HepG2 (cell line): ENCODE measurements at regions not wholly inside any gene's neighbourhood (a gene's known extent, or its start where the extent isn't known, plus 50 kb on each side); places are given as distances from the start of the nearest gene placed in this dataset.

Experiments
- MYC ChIP-seq: sonication (generic); formaldehyde crosslinking; IDR thresholded peaks from 2 replicates; pipeline ENCODE4 v1.9.0; 2021; ENCODE audit warnings: missing genetic modification reagents, borderline replicate concordance
- NAIF1 ChIP-seq: sonication (generic); formaldehyde crosslinking; IDR thresholded peaks from 2 replicates; pipeline ENCODE4 v1.5.0; 2020; ENCODE audit warnings: mild to moderate bottlenecking, missing genetic modification reagents, borderline replicate concordance
- NFIC ChIP-seq: IDR thresholded peaks from 2 replicates; pipeline ENCODE4 v1.6.1; 2012; ENCODE audit warnings: mild to moderate bottlenecking, low read length, inconsistent platforms
- PCBP2 ChIP-seq: fragments of 200-400 bp; formaldehyde crosslinking; optimal IDR thresholded peaks from 2 replicates; pipeline ENCODE3; 2018; ENCODE audit warnings: low read length, low read depth; ENCODE audit not compliant: poor library complexity, severe bottlenecking
- RFX3 ChIP-seq: IDR thresholded peaks from 2 replicates; pipeline ENCODE4 v1.6.1; 2016; ENCODE audit warnings: missing biosample characterization, missing genetic modification reagents
- ZNF12 ChIP-seq: sonication (generic); formaldehyde crosslinking; IDR thresholded peaks from 2 replicates; pipeline ENCODE4 v1.5.0; 2020; ENCODE audit warnings: missing genetic modification reagents
- ZNF160 ChIP-seq: sonication (generic); formaldehyde crosslinking; IDR thresholded peaks from 2 replicates; pipeline ENCODE4 v1.8.0; 2022; ENCODE audit warnings: mild to moderate bottlenecking, inconsistent platforms, missing genetic modification reagents
- ZNF30 ChIP-seq: sonication (generic); formaldehyde crosslinking; IDR thresholded peaks from 2 replicates; pipeline ENCODE4 v1.5.0; 2020; ENCODE audit warnings: mild to moderate bottlenecking, missing genetic modification reagents
- ZNF703 ChIP-seq: sonication (generic); formaldehyde crosslinking; IDR thresholded peaks from 2 replicates; pipeline ENCODE4 v1.5.1; 2020; ENCODE audit warnings: missing genetic modification reagents, mild to moderate bottlenecking, moderate library complexity, borderline replicate concordance
- ZNF781 ChIP-seq: sonication (generic); formaldehyde crosslinking; IDR thresholded peaks from 2 replicates; pipeline ENCODE4 v1.5.1; 2020; ENCODE audit warnings: borderline replicate concordance, mild to moderate bottlenecking, missing genetic modification reagents; ENCODE audit errors: not compliant biosample characterization
- ZNF788 ChIP-seq: sonication (generic); formaldehyde crosslinking; IDR thresholded peaks from 2 replicates; pipeline ENCODE4 v1.5.0; 2020; ENCODE audit warnings: mild to moderate bottlenecking, missing genetic modification reagents, borderline replicate concordance
- TF ChIP-seq, protein P1 (sequence below): sonication (generic); formaldehyde crosslinking; conservative IDR thresholded peaks from 2 replicates; pipeline ENCODE4 v1.4.0; 2020; ENCODE audit warnings: missing genetic modification reagents
- TF ChIP-seq, protein P2 (sequence below): sonication (generic); formaldehyde crosslinking; IDR thresholded peaks from 2 replicates; pipeline ENCODE4 v1.4.0; 2020; ENCODE audit warnings: mild to moderate bottlenecking, missing genetic modification reagents

DNA sequence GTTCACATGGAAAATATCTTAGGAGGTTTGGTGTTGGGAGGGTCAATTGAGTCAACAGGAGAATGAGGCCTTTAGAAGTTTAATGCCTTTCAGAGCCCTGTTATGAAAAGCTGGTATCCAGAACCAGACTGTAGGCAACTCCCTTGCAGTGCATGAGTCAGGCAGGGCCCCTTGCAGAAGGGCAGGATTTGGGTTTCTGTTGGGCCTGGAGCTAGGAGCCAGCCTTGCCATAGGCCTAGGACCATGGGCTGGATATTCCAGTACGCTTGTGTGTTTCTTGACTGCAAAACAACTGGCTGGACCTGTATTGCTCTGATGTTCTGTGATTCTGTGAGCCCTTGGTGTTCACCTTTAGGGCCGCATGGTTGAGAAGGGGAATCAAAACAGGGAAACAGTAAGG lies 121.8 kb upstream of the ADRA1D start (continued):
- TF ChIP-seq, protein P1, sequence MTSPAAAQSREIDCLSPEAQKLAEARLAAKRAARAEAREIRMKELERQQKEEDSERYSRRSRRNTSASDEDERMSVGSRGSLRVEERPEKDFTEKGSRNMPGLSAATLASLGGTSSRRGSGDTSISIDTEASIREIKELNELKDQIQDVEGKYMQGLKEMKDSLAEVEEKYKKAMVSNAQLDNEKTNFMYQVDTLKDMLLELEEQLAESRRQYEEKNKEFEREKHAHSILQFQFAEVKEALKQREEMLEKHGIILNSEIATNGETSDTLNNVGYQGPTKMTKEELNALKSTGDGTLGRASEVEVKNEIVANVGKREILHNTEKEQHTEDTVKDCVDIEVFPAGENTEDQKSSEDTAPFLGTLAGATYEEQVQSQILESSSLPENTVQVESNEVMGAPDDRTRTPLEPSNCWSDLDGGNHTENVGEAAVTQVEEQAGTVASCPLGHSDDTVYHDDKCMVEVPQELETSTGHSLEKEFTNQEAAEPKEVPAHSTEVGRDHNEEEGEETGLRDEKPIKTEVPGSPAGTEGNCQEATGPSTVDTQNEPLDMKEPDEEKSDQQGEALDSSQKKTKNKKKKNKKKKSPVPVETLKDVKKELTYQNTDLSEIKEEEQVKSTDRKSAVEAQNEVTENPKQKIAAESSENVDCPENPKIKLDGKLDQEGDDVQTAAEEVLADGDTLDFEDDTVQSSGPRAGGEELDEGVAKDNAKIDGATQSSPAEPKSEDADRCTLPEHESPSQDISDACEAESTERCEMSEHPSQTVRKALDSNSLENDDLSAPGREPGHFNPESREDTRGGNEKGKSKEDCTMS, result no peak
- TF ChIP-seq ZNF30 (no peak), NAIF1 (CRISPR knock-in tag) (no peak), NFIC (no peak), ZNF703 (CRISPR knock-in tag) (no peak), RFX3 (no peak), PCBP2 (no peak), ZNF160 (CRISPR knock-in tag) (no peak), MYC (CRISPR knock-in tag) (no peak), ZNF781 (CRISPR knock-in tag) (no peak), ZNF12 (CRISPR knock-in tag) (no peak), ZNF788 (CRISPR knock-in tag) (no peak)
- TF ChIP-seq, protein P2, sequence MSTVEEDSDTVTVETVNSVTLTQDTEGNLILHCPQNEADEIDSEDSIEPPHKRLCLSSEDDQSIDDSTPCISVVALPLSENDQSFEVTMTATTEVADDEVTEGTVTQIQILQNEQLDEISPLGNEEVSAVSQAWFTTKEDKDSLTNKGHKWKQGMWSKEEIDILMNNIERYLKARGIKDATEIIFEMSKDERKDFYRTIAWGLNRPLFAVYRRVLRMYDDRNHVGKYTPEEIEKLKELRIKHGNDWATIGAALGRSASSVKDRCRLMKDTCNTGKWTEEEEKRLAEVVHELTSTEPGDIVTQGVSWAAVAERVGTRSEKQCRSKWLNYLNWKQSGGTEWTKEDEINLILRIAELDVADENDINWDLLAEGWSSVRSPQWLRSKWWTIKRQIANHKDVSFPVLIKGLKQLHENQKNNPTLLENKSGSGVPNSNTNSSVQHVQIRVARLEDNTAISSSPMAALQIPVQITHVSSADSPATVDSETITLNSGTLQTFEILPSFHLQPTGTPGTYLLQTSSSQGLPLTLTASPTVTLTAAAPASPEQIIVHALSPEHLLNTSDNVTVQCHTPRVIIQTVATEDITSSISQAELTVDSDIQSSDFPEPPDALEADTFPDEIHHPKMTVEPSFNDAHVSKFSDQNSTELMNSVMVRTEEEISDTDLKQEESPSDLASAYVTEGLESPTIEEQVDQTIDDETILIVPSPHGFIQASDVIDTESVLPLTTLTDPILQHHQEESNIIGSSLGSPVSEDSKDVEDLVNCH (CRISPR knock-in tag), result no peak
